ENCODE measurements at regions not wholly inside any gene's neighbourhood (a gene's known extent, or its start where the extent isn't known, plus 50 kb on each side); places are given as distances from the start of the nearest gene placed in this dataset.
"Not testable (repeated sequence)": the region's sequence is repeated elsewhere in the genome, so short reads cannot be mapped to it uniquely, and the experiment has no call there.

GRCh38 chr15:32536507-32537172, 56.6 kb upstream of the GOLGA8N start:
- peak; percentile 96 for ATAC-seq (ENCODE audit: low read depth)
- H3K36me3 Mint-ChIP-seq, H3K9me3 Mint-ChIP-seq, H3K4me1 Mint-ChIP-seq, H3K27me3 Mint-ChIP-seq, POLR2A ChIA-PET: not testable (repeated sequence)
- peak; percentile 83 for DNase-seq
- Mint-ChIP-seq H3K4me3 (peak overlapping the region; percentile 65), H3K27ac (peak overlapping the region; percentile 63)

GRCh38 chr15:32536057-32536493, 57.2 kb upstream of the GOLGA8N start:
- H3K27ac Mint-ChIP-seq, H3K9me3 Mint-ChIP-seq, H3K4me3 Mint-ChIP-seq, H3K36me3 Mint-ChIP-seq, POLR2A ChIA-PET, H3K27me3 Mint-ChIP-seq, DNase-seq, H3K4me1 Mint-ChIP-seq: not testable (repeated sequence)
- ATAC-seq (ENCODE audit: low read depth), result peak; percentile 33

GRCh38 chr15:32535150-32535898, 57.9 kb upstream of the GOLGA8N start:
- H3K4me1 Mint-ChIP-seq; ATAC-seq (ENCODE audit: low read depth); H3K9me3 Mint-ChIP-seq; H3K27ac Mint-ChIP-seq; H3K4me3 Mint-ChIP-seq; DNase-seq; POLR2A ChIA-PET; H3K27me3 Mint-ChIP-seq; H3K36me3 Mint-ChIP-seq: not testable (repeated sequence)

GRCh38 chr15:32522900-32523299, 67.5 kb upstream of the GOLGA8O start:
- POLR2A ChIA-PET; ATAC-seq (ENCODE audit: low read depth); H3K4me3 Mint-ChIP-seq; H3K4me1 Mint-ChIP-seq; H3K9me3 Mint-ChIP-seq; H3K27me3 Mint-ChIP-seq; H3K27ac Mint-ChIP-seq; DNase-seq: not testable (repeated sequence)
- peaks cover 10% of the 10 kb centered on the region for H3K36me3 Mint-ChIP-seq

GRCh38 chr15:32522421-32522820, 67.0 kb upstream of the GOLGA8O start:
- H3K4me3 Mint-ChIP-seq; H3K4me1 Mint-ChIP-seq; ATAC-seq (ENCODE audit: low read depth); H3K9me3 Mint-ChIP-seq; H3K27me3 Mint-ChIP-seq; DNase-seq; POLR2A ChIA-PET; H3K27ac Mint-ChIP-seq: not testable (repeated sequence)
- peaks cover 10% of the 10 kb centered on the region for H3K36me3 Mint-ChIP-seq

GRCh38 chr15:32518976-32519375, 63.5 kb upstream of the GOLGA8O start:
- POLR2A ChIA-PET; ATAC-seq (ENCODE audit: low read depth); H3K9me3 Mint-ChIP-seq: not testable (repeated sequence)

GRCh38 chr15:32518013-32518412, 62.6 kb upstream of the GOLGA8O start:
- ATAC-seq (ENCODE audit: low read depth); POLR2A ChIA-PET; H3K36me3 Mint-ChIP-seq; DNase-seq; H3K4me1 Mint-ChIP-seq; H3K4me3 Mint-ChIP-seq; H3K27me3 Mint-ChIP-seq; H3K9me3 Mint-ChIP-seq; H3K27ac Mint-ChIP-seq: not testable (repeated sequence)

More at GRCh38 chr15:32518976-32519375, 63.5 kb upstream of the GOLGA8O start:
- H3K4me1 Mint-ChIP-seq, H3K27me3 Mint-ChIP-seq, H3K4me3 Mint-ChIP-seq, H3K36me3 Mint-ChIP-seq, DNase-seq, H3K27ac Mint-ChIP-seq: not testable (repeated sequence)

- H3K36me3 Mint-ChIP-seq; H3K4me3 Mint-ChIP-seq; H3K27me3 Mint-ChIP-seq; ATAC-seq (ENCODE audit: low read depth); H3K9me3 Mint-ChIP-seq; H3K27ac Mint-ChIP-seq; DNase-seq; H3K4me1 Mint-ChIP-seq; POLR2A ChIA-PET: not testable (repeated sequence)
Measured at GRCh38 chr15:32516954-32517353, 61.5 kb upstream of the GOLGA8O start.

GRCh38 chr15:32513378-32513777, 57.9 kb upstream of the GOLGA8O start:
- not testable (repeated sequence) for DNase-seq

GRCh38 chr15:32510027-32510426, 54.6 kb upstream of the GOLGA8O start:
- H3K27ac Mint-ChIP-seq; H3K36me3 Mint-ChIP-seq; H3K4me3 Mint-ChIP-seq; ATAC-seq (ENCODE audit: low read depth); H3K27me3 Mint-ChIP-seq; H3K9me3 Mint-ChIP-seq; H3K4me1 Mint-ChIP-seq; POLR2A ChIA-PET; DNase-seq: not testable (repeated sequence)

More at GRCh38 chr15:32513378-32513777, 57.9 kb upstream of the GOLGA8O start:
- H3K27me3 Mint-ChIP-seq, H3K9me3 Mint-ChIP-seq, H3K4me3 Mint-ChIP-seq, H3K27ac Mint-ChIP-seq, POLR2A ChIA-PET, H3K4me1 Mint-ChIP-seq, H3K36me3 Mint-ChIP-seq: not testable (repeated sequence)
- ATAC-seq (ENCODE audit: low read depth), result peak; percentile 33

GRCh38 chr15:32508081-32508480, 52.6 kb upstream of the GOLGA8O start:
- H3K4me3 Mint-ChIP-seq; H3K9me3 Mint-ChIP-seq; H3K27me3 Mint-ChIP-seq; H3K36me3 Mint-ChIP-seq; H3K4me1 Mint-ChIP-seq; DNase-seq; ATAC-seq (ENCODE audit: low read depth); POLR2A ChIA-PET; H3K27ac Mint-ChIP-seq: not testable (repeated sequence)

- POLR2A ChIA-PET; H3K4me3 Mint-ChIP-seq; H3K36me3 Mint-ChIP-seq; H3K4me1 Mint-ChIP-seq; ATAC-seq (ENCODE audit: low read depth); H3K27ac Mint-ChIP-seq; H3K27me3 Mint-ChIP-seq; H3K9me3 Mint-ChIP-seq; DNase-seq: not testable (repeated sequence)
Measured at GRCh38 chr15:32506787-32507186, 51.4 kb upstream of the GOLGA8O start.

- not testable (repeated sequence) for H3K27ac Mint-ChIP-seq, DNase-seq
Measured at GRCh38 chr15:32505633-32506032, 50.2 kb upstream of the GOLGA8O start.

More at GRCh38 chr15:32505633-32506032, 50.2 kb upstream of the GOLGA8O start:
- H3K4me1 Mint-ChIP-seq; H3K4me3 Mint-ChIP-seq; H3K36me3 Mint-ChIP-seq; POLR2A ChIA-PET; ATAC-seq (ENCODE audit: low read depth); H3K9me3 Mint-ChIP-seq; H3K27me3 Mint-ChIP-seq: not testable (repeated sequence)

All from activated naive CD8-positive, alpha-beta T cell treated with anti-CD3 and anti-CD28 coated beads, Interleukin-2, amount 10 ng/mL, durations not matched to agents 7 days and 5 days (primary cell).